Heart left ventricle (tissue), 16 donors: ENCODE measurements at regions not wholly inside any gene's neighbourhood (a gene's known extent, or its start where the extent isn't known, plus 50 kb on each side); places are given as distances from the start of the nearest gene placed in this dataset.
A peak's percentile ranks its signal among the peaks of the same experiment; 100 is the strongest.
"Not testable (repeated sequence)": the region's sequence is repeated elsewhere in the genome, so short reads cannot be mapped to it uniquely, and the experiment has no call there.

Experiments used
- ATAC-seq, 4 donors: fragments of 200-7000 bp; cut with Tn5 transposase; one replicate each; pipeline ENCODE4 v1.9.1; 2020 to 2022; ENCODE audit warnings: moderate library complexity in 4 of 4, mild to moderate bottlenecking in 3 of 4, moderate number of reproducible peaks in 1 of 4
- DNase-seq, 5 donors: peaks; one replicate each; pipeline ENCODE4 v3.0.0-alpha.2; 2020
- H3K27ac ChIP-seq, 12 donors: fragments of 200-600 bp; sonication (generic) in 4 of 12; one replicate each; pipeline versions ENCODE4 v1.5.0 to v1.8.0; 2016 to 2022; ENCODE audit warnings: mild to moderate bottlenecking in 2 of 12
- H3K27me3 ChIP-seq, 9 donors: fragments of 200-600 bp; sonication (generic) in 2 of 9; one replicate each; pipeline versions ENCODE4 v1.5.1 to v1.8.0; 2016 to 2022; ENCODE audit warnings: mild to moderate bottlenecking in 3 of 9
- H3K36me3 ChIP-seq, 9 donors: fragments of 200-600 bp; sonication (generic) in 2 of 9; one replicate each; pipeline versions ENCODE4 v1.5.0 to v1.8.0; 2018 to 2022; ENCODE audit warnings: mild to moderate bottlenecking in 2 of 9
- H3K4me1 ChIP-seq, 12 donors: fragments of 200-600 bp; sonication (generic) in 4 of 12; one replicate each; pipeline versions ENCODE4 v1.5.0 to v1.8.0; 2016 to 2022; ENCODE audit warnings: mild to moderate bottlenecking in 3 of 12
- H3K4me3 ChIP-seq, 12 donors: fragments of 200-600 bp; sonication (generic) in 4 of 12; one replicate each; pipeline versions ENCODE4 v1.5.0 to v1.8.0; 2017 to 2022; ENCODE audit warnings: mild to moderate bottlenecking in 9 of 12, moderate library complexity in 4 of 12
- H3K9me3 ChIP-seq, 12 donors: fragments of 200-600 bp; sonication (generic) in 4 of 12; one replicate each; pipeline versions ENCODE4 v1.5.0 to v1.8.0; 2016 to 2022; ENCODE audit warnings: mild to moderate bottlenecking in 1 of 12
- POLR2A ChIP-seq, 2 donors: fragments of 450-650 bp; IDR thresholded peaks; one replicate each; pipeline ENCODE4 v1.6.1; 2017; ENCODE audit warnings: antibody characterized with exemption in 2 of 2, mild to moderate bottlenecking in 2 of 2, moderate library complexity in 2 of 2
- WGBS, 4 donors: extraction: QIAGEN DNeasy Blood & Tissue Kit in 2 of 4; methylation state at CpG; one replicate each; pipeline versions ENCODE4 v1.1.5 to v1.1.7; 2013 to 2018; 5-methylcytosine and 5-hydroxymethylcytosine counted together
- intact Hi-C, 10 donors: fragments of 100-400 bp; cut with DNase I; formaldehyde crosslinking; loops; one replicate each; pipeline versions ENCODE4 v1.11.1 to v1.14.2; 2022
- TF ChIP-seq, protein P1 (sequence below), 12 donors: fragments of 200-600 bp; sonication (generic) in 4 of 12; IDR thresholded peaks; one replicate each; pipeline versions ENCODE4 v1.5.0 to v1.8.0; 2018 to 2022; ENCODE audit warnings: antibody characterized with exemption in 12 of 12, mild to moderate bottlenecking in 5 of 12
- donor health status: ischemic (EF 13 %, LVEDD 7.1; RV severe dilation, severe dysfunction).
- donor health status: healthy with polysubstance abuse.
- donor health status: DM: no; HTN: yes; CAD: no.
- donor health status: DM: no; HTN: no; CAD: no.
- donor health status: ischemic (EF 25% LVEDD 6.9; RV normal size, moderate dysfunction).
- donor health status: ischemic (EF 25% LVEDD 5.7; RV mildly dilated, moderate dysfunction).
- donor health status: healthy.
- donor health status: DM: yes; HTN: yes; CAD: no.
- donor health status: ischemic (EF 35%, LVEDD 5.7; RV mildly dilated, moderate dysfunction).
- donor health status: nonischemic (EF 11% LVEDD 7.7; RV severe dilation, severe dysfunction).
- donor health status: DM: yes; HTN: yes; CAD: no.
- donor health status: PGD.
- donor health status: ischemic (EF 29% LVEDD 5.4; RV normal size, mild dysfunction).
- donor health status: nonischemic (EF 23%, LVEDD 6.1; RV moderate dilation, normal function).

DNA sequence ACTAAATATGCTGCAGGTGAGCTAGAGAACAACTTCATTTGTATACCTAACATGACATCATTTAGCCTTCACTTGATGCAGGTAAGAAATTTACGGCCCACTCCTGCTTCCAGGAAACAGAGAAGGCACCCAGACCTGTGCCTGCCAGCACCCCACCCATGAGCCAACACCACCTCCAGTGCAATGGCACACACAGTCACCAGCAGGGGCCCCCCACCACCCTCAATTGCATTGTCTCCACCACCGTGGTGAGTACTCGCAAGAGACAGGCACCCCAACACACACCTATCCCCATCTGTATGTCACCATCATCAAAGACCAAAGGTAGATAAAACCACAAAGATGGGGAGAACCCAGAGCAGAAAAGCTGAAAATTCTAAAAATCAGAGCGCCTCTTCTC is 107.6 kb downstream of the KLHL28 start:
- ATAC-seq = no peak
- H3K27me3 ChIP-seq = no peaks in the 10 kb centered on the region
- no peak for TF ChIP-seq POLR2A (IDR thresholded peaks at IDR 0.05)
- TF ChIP-seq, protein P1, sequence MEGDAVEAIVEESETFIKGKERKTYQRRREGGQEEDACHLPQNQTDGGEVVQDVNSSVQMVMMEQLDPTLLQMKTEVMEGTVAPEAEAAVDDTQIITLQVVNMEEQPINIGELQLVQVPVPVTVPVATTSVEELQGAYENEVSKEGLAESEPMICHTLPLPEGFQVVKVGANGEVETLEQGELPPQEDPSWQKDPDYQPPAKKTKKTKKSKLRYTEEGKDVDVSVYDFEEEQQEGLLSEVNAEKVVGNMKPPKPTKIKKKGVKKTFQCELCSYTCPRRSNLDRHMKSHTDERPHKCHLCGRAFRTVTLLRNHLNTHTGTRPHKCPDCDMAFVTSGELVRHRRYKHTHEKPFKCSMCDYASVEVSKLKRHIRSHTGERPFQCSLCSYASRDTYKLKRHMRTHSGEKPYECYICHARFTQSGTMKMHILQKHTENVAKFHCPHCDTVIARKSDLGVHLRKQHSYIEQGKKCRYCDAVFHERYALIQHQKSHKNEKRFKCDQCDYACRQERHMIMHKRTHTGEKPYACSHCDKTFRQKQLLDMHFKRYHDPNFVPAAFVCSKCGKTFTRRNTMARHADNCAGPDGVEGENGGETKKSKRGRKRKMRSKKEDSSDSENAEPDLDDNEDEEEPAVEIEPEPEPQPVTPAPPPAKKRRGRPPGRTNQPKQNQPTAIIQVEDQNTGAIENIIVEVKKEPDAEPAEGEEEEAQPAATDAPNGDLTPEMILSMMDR (IDR thresholded peaks at IDR 0.05) = no peak
- no peak for DNase-seq
- 80 to 92% (median 90%) methylated on average over 4 of the region's 4 CpGs for WGBS, 4 donors
- no peak overlapping the region for H3K27ac ChIP-seq
- no peaks in the 10 kb centered on the region for H3K36me3 ChIP-seq
- intact Hi-C loops = no loop called here
- peaks cover 0 to 16% (median 0%) of the 10 kb centered on the region in 12 donors for H3K9me3 ChIP-seq
- H3K4me3 ChIP-seq = no peak overlapping the region
- H3K4me1 ChIP-seq = no peaks in the 10 kb centered on the region

DNA sequence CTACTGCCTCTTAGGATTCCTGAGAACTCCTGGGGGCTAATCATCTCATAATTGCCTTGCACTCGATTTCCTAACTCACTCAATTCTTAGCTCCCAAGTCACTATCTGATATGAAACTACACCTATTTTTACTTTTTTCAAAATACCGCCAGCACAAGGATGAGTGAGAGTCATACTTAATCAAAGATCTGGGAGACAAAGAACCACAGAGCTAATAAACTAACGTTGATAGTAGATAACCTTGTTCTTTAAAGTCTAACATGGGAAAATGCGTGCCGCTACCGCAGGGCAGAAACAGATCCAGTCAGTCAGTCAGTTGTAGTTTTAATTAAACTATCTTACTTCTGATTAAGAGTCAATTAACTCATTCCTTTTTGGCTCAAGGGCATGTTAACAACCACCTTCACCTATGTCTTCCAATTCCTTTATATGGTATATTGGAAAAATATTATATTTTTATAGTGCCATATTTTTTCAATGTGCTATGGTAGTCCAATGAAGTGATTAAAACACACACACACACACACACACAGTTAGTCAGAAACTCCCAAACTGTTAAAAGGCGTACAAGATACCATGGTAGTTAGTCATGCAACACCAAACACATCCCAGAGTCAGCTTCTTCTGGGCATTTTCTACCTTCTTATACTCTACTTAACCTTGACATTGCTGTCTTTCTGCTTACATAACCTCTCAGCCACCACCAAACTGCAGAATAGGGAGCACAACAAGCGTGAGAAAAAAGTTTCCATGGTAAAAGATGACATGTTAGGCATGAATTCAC is 114.0 kb downstream of the KLHL28 start:
- intact Hi-C loops = no loop called here
- WGBS, 4 donors = 74 to 81% (median 78%) methylated on average over 8 of the region's 8 CpGs
- Histone ChIP-seq H3K4me3 (no peak overlapping the region), H3K27me3 (no peaks in the 10 kb centered on the region), H3K4me1 (no peaks in the 10 kb centered on the region), H3K27ac (no peak overlapping the region), H3K36me3 (no peaks in the 10 kb centered on the region), H3K9me3 (peaks cover 0 to 2% (median 0%) of the 10 kb centered on the region in 12 donors)
- ATAC-seq (no peak), DNase-seq (no peak)
- TF ChIP-seq POLR2A (IDR thresholded peaks at IDR 0.05) = no peak
- TF ChIP-seq, protein P1 (IDR thresholded peaks at IDR 0.05) = no peak

DNA sequence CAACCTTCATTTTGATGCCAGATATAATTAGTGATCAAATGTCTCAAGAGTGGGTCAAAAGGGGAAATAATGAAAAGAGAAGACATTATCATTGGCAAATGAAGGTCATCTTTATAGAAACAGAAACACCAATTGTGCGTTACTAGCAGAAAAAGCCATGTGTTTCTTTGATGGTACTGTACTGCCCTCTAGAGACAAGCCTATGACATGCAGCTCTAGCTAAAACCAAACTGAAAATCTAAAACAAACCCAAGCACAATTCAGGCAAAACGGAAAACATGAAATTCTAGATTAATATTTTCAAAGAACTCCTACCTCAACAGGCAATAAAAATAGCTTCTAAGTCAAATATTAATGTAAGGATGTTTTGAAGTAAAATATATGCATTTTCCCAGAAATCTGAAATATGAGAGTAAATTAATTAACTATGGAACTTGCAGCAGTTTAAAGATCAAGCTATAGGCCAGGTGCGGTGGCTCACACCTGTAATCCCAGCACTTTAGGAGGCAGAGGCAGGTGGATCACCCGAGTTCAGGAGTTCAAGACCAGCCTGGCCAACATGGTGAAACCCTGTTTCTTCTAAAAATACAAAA is 115.4 kb downstream of the KLHL28 start:
- Histone ChIP-seq H3K27me3 (no peaks in the 10 kb centered on the region), H3K4me3 (no peak overlapping the region), H3K36me3 (no peaks in the 10 kb centered on the region), H3K9me3 (no peaks in the 10 kb centered on the region), H3K27ac (no peak overlapping the region), H3K4me1 (no peaks in the 10 kb centered on the region)
- intact Hi-C loops = no loop called here
- 21 to 25% (median 23%) methylated on average over 4 of the region's 4 CpGs for WGBS, 4 donors
- no peak for TF ChIP-seq POLR2A (IDR thresholded peaks at IDR 0.05)
- TF ChIP-seq, protein P1 (IDR thresholded peaks at IDR 0.05) = peak; percentile 65 to 90 (median 74)
- peak in 1 of 4 donors; percentile 53 for ATAC-seq
- no peak for DNase-seq

DNA sequence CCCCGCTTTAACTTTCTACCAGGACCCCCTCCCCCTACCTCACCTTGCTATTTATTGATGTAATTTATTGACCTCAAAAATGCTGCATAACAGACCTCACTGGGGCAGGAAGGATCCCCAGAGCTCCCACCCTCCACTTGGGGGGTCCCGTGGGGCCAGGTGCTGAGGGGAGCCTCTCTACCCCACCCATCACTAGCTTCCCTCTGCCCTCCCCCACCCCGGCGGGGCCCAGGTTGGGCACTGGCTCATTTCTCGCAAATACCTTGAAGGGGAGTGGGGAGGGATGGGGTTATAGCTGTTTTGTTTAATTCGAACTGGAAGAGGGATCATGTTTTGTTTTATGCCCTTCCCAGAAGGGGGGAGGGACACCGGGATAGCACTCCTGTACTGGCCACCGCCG is 125.8 kb downstream of the KLHL28 start:
- intact Hi-C loops, H3K36me3 ChIP-seq, ATAC-seq, H3K27ac ChIP-seq, H3K9me3 ChIP-seq, H3K4me3 ChIP-seq, H3K4me1 ChIP-seq, H3K27me3 ChIP-seq, DNase-seq: not testable (repeated sequence)
- 83 to 92% (median 88%) methylated on average over 9 of the region's 9 CpGs for WGBS, 4 donors
